HCT116 (cell line): ENCODE measurements at regions not wholly inside any gene's neighbourhood (a gene's known extent, or its start where the extent isn't known, plus 50 kb on each side); places are given as distances from the start of the nearest gene placed in this dataset.

Experiments used
- CTCF ChIP-seq, 3 experiments: fragments of 200-600 bp in 1 of 3; sonication (generic) in 1 of 3; IDR thresholded peaks in 2 of 3; conservative IDR thresholded peaks in 1 of 3; 2 replicates each; pipeline ENCODE4 v1.5.1; 2012 to 2017; ENCODE audit warnings: low read depth in 2 of 3, low read length in 2 of 3, antibody characterized with exemption in 1 of 3, borderline replicate concordance in 1 of 3, control low read depth in 1 of 3, mild to moderate bottlenecking in 1 of 3, mixed read lengths in 1 of 3, mixed run types in 1 of 3, moderate library complexity in 1 of 3; ENCODE audit not compliant: insufficient read depth in 1 of 3
- EZH2 ChIP-seq: fragments of 200-600 bp; sonication (generic); IDR thresholded peaks from 2 replicates; pipeline ENCODE4 v1.6.1; 2017; ENCODE audit warnings: antibody characterized with exemption, mixed run types
- MAX ChIP-seq: IDR thresholded peaks from 2 replicates; pipeline ENCODE4 v1.6.1; 2012
- POLR2A ChIP-seq: IDR thresholded peaks from 2 replicates; pipeline ENCODE4 v1.7.0; 2011; ENCODE audit warnings: borderline replicate concordance; ENCODE audit not compliant: insufficient read depth, insufficient read length; ENCODE audit errors: extremely low read depth
- RAD21 ChIP-seq: IDR thresholded peaks from 2 replicates; pipeline ENCODE4 v1.6.1; 2012; ENCODE audit warnings: low read depth, mild to moderate bottlenecking
- SP1 ChIP-seq: IDR thresholded peaks from 2 replicates; pipeline ENCODE4 v1.6.1; 2012; ENCODE audit warnings: low read depth
- ZBTB33 ChIP-seq: IDR thresholded peaks from 2 replicates; pipeline ENCODE4 v1.6.1; 2011; ENCODE audit warnings: mild to moderate bottlenecking, low read length, moderate library complexity; ENCODE audit not compliant: insufficient replicate concordance; ENCODE audit errors: extremely low read depth

GRCh38 chr14:97630249-97630648, 833.1 kb downstream of the VRK1 start:
- TF ChIP-seq RAD21 (no peak), SP1 (no peak), POLR2A (no peak), EZH2 (no peak), CTCF (IDR thresholded peaks at IDR 0.05 in 2 of 3, conservative IDR thresholded peaks at IDR 0.05 in 1 of 3; ENCODE audit: borderline replicate concordance in 1 of 3, insufficient read depth in 1 of 3, low read depth in 2 of 3, low read length in 2 of 3) (no peak), ZBTB33 (no peak), MAX (no peak)
